Adrenal gland (tissue), 9 donors: ENCODE measurements at regions not wholly inside any gene's neighbourhood (a gene's known extent, or its start where the extent isn't known, plus 50 kb on each side); places are given as distances from the start of the nearest gene placed in this dataset.

Source experiments
- DNase-seq, 7 donors: peaks; one replicate each; pipeline ENCODE4 v3.0.0-alpha.2; 2019 to 2020
- H3K27ac ChIP-seq, 5 donors: fragments of 200-600 bp; sonication (generic) in 4 of 5; 1 replicate in 3 of 5; 2 replicates in 2 of 5; pipeline versions ENCODE4 v1.5.1 to v1.8.0; 2016 to 2020; ENCODE audit warnings: mild to moderate bottlenecking in 1 of 5
- H3K27me3 ChIP-seq: fragments of 200-600 bp; 2 replicates; pipeline ENCODE4 v1.8.0; 2021
- H3K36me3 ChIP-seq, 2 donors: fragments of 200-600 bp; replicated peaks in 1 of 2; 1 replicate in 1 of 2; 2 replicates in 1 of 2; pipeline versions ENCODE4 v1.5.1 to v1.8.0; 2018 to 2022
- H3K4me1 ChIP-seq, 2 donors: fragments of 200-600 bp; replicated peaks in 1 of 2; 1 replicate in 1 of 2; 2 replicates in 1 of 2; pipeline versions ENCODE4 v1.5.1 to v1.8.0; 2018 to 2021
- H3K4me3 ChIP-seq, 4 donors: fragments of 200-600 bp; sonication (generic) in 3 of 4; one replicate each; pipeline ENCODE4 v1.5.1; 2016 to 2018
- H3K9me3 ChIP-seq, 3 donors: fragments of 200-600 bp; sonication (generic) in 1 of 3; replicated peaks in 1 of 3; 1 replicate in 2 of 3; 2 replicates in 1 of 3; pipeline versions ENCODE4 v1.5.1 to v1.8.0; 2016 to 2021
- CTCF ChIP-seq, 6 experiments: fragments of 450-650 bp in 4 of 6; fragments of 200-600 bp in 2 of 6; sonication (generic) in 1 of 6; IDR thresholded peaks; 1 replicate in 5 of 6; 2 replicates in 1 of 6; pipeline versions ENCODE4 v1.5.1 to v1.8.0; 2016 to 2021; ENCODE audit warnings: antibody characterized with exemption in 6 of 6, mild to moderate bottlenecking in 2 of 6, moderate library complexity in 1 of 6
- POLR2A ChIP-seq, 2 donors: fragments of 450-650 bp; IDR thresholded peaks; one replicate each; pipeline ENCODE4 v1.6.1; 2017; ENCODE audit warnings: antibody characterized with exemption in 2 of 2, mild to moderate bottlenecking in 2 of 2, moderate library complexity in 1 of 2
- WGBS, 4 donors: extraction: QIAGEN DNeasy Blood & Tissue Kit in 2 of 4; methylation state at CpG; one replicate each; pipeline versions ENCODE4 v1.1.5 to v1.1.7; 2013 to 2017; 5-methylcytosine and 5-hydroxymethylcytosine counted together
- intact Hi-C, 2 donors: fragments of 100-400 bp; cut with DNase I; formaldehyde crosslinking; loops; one replicate each; pipeline versions ENCODE4 v1.14.1 to v1.15.0; 2022 to 2023
- donor health status: healthy with polysubstance abuse.
- donor health status: Bipolar disorder and iron deficiency.
- donor health status: DM: yes; HTN: yes; CAD: no.
- donor health status: DM: no; HTN: no; CAD: no.
- donor health status: DM: no; HTN: no; CAD: no.

- 64 to 67% (median 65%) methylated on average over 9 of the region's 9 CpGs for WGBS, 4 donors
- DNase-seq: no peak
- Histone ChIP-seq H3K27ac (no peak overlapping the region), H3K4me1 (no peaks in the 10 kb centered on the region), H3K27me3 (no peaks in the 10 kb centered on the region), H3K9me3 (no peaks in the 10 kb centered on the region), H3K4me3 (no peak overlapping the region), H3K36me3 (no peaks in the 10 kb centered on the region)
- intact Hi-C loops: no loop called here
- no peak for TF ChIP-seq CTCF (IDR thresholded peaks at IDR 0.05)
- TF ChIP-seq POLR2A (IDR thresholded peaks at IDR 0.05): no peak
Measured at GRCh38 chr2:4412637-4413187, 709.3 kb downstream of the DCDC2C start.

- no peak overlapping the region for H3K27ac ChIP-seq
- no peaks in the 10 kb centered on the region for H3K9me3 ChIP-seq
- no peak for DNase-seq
- no peaks in the 10 kb centered on the region for H3K4me1 ChIP-seq
- no peak overlapping the region for H3K4me3 ChIP-seq
- 53 to 78% (median 61%) methylated on average over 1 of the region's 1 CpG for WGBS, 4 donors
- TF ChIP-seq POLR2A (IDR thresholded peaks at IDR 0.05): no peak
- no peak for TF ChIP-seq CTCF (IDR thresholded peaks at IDR 0.05)
- intact Hi-C loops: no loop called here
- no peaks in the 10 kb centered on the region for H3K36me3 ChIP-seq
- no peaks in the 10 kb centered on the region for H3K27me3 ChIP-seq
Measured at GRCh38 chr2:4415171-4415570, 711.8 kb downstream of the DCDC2C start.

GRCh38 chr2:4415810-4416413, 712.5 kb downstream of the DCDC2C start:
- Histone ChIP-seq H3K36me3 (no peaks in the 10 kb centered on the region), H3K4me3 (no peak overlapping the region), H3K27me3 (no peaks in the 10 kb centered on the region), H3K27ac (no peak overlapping the region), H3K9me3 (no peaks in the 10 kb centered on the region), H3K4me1 (no peaks in the 10 kb centered on the region)
- 83 to 94% (median 92%) methylated on average over 1 of the region's 1 CpG for WGBS, 4 donors
- TF ChIP-seq CTCF (IDR thresholded peaks at IDR 0.05) (no peak), POLR2A (IDR thresholded peaks at IDR 0.05) (no peak)
- no peak for DNase-seq
- intact Hi-C loops: no loop called here

GRCh38 chr2:4416431-4416830, 713.1 kb downstream of the DCDC2C start:
- H3K36me3 ChIP-seq: no peaks in the 10 kb centered on the region
- H3K4me3 ChIP-seq: no peak overlapping the region
- H3K9me3 ChIP-seq: no peaks in the 10 kb centered on the region
- TF ChIP-seq POLR2A (IDR thresholded peaks at IDR 0.05) (no peak), CTCF (IDR thresholded peaks at IDR 0.05) (no peak)
- H3K4me1 ChIP-seq: no peaks in the 10 kb centered on the region
- no peaks in the 10 kb centered on the region for H3K27me3 ChIP-seq
- intact Hi-C loops: no loop called here
- H3K27ac ChIP-seq: no peak overlapping the region
- 76 to 87% (median 77%) methylated on average over 4 of the region's 4 CpGs for WGBS, 4 donors
- no peak for DNase-seq
